GM19395 (cell line): ENCODE measurements at regions not wholly inside any gene's neighbourhood (a gene's known extent, or its start where the extent isn't known, plus 50 kb on each side); places are given as distances from the start of the nearest gene placed in this dataset.
"Not testable (repeated sequence)": the region's sequence is repeated elsewhere in the genome, so short reads cannot be mapped to it uniquely, and the experiment has no call there.

ENCODE experiments used
- ATAC-seq: cut with Tn5 transposase; IDR thresholded peaks from one replicate; pipeline ENCODE4 v1.9.1; 2021; ENCODE audit warnings: mild to moderate bottlenecking, moderate library complexity; ENCODE audit not compliant: unreplicated experiment

GRCh38 chr1:120609015-120609573, 114.7 kb upstream of the NBPF26 start:
- not testable (repeated sequence) for ATAC-seq

GRCh38 chr1:120609834-120610233, 113.9 kb upstream of the NBPF26 start:
- not testable (repeated sequence) for ATAC-seq

DNA sequence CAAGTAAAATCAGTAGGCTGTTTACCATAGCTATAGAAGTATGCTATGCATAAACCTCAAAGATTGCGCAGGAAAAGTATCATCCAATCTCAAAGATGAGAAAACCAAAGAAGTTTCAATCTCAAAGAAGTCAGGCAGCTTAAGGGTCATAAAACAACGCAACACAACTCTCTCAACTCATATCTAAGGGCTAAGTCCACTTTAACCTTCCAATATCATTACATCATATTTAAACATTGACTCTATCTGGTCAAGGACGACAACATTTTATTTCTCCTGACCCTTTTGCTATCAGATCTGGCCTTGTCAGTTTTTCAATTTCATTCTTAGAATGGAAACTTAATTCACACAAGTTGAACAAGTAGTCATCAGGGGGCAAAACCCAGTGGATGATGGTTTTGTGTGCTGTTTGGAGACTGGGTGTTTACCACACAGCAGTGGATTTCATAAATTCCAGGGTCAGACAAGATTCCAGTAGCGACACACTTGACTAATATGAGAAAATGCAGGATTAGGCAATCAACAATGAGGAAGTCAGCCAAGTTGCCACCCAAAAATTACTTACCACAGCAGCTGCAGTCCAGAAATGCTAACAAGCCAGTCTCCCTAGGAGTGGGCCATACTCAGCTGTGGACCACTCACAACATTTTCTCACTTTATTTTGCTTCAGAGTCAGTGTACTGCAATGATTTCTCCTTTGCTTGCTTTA, 108.7 kb upstream of the NBPF26 start:
- not testable (repeated sequence) for ATAC-seq

GRCh38 chr1:120617493-120617892, 106.3 kb upstream of the NBPF26 start:
- not testable (repeated sequence) for ATAC-seq

GRCh38 chr1:120619867-120620692, 103.7 kb upstream of the NBPF26 start:
- ATAC-seq = not testable (repeated sequence)

DNA sequence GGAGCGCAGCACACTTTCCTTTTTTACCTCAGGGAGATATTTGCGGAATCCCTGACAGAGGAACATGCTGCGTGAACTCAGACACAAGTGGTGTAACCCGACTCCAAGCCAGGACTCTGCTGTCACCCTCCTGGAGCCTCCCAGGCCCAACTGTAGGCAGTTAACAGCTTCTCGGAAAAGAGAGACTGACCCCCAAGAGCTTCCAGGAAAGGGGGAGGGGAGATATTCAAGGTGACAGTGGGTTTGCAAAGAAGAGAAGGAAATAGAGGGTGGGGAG, 103.1 kb upstream of the NBPF26 start:
- ATAC-seq = not testable (repeated sequence)

GRCh38 chr1:120621278-120621677, 102.5 kb upstream of the NBPF26 start:
- not testable (repeated sequence) for ATAC-seq

DNA sequence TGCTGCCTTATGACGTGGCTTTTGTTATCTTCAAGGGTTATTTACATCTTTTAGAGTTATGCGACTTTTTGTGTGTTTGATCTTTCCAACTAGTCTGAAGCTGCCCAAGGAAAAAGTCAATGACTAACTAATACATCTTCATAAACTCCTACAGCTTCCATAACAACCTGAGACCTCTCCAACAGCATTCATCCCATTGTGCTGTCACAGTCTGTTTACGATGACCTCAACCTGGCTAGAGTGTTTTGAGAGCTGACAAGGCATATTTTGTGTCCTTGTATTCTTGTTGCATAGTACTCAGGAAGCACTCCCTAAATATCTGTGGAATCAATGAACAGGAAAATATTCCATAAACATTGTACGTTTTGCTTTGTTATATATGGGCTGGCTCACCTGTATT, 100.2 kb upstream of the NBPF26 start:
- ATAC-seq = not testable (repeated sequence)

DNA sequence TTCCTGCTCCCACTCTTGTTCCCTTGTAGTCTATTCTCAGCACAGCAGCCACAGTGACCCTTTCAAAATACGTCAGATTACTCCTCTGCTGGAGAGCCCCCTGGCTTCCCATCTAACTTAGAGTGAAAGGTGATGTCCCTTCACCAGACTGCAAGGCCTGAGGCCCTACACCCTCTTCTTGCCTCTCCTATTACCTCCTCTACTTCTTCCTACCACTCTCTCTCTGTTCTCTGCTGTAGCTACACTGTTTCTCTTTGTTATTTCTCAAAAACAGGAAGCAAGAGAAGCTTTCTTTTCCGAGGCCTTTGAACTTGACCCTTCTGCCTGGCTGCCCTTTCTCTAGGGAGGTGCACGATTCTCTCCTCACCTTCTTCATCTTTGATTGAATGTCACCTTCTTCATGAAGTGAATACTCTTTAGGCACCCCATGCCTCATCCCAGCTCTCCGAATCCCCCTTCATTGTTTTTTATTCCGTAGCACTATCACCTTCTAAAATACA, 99.1 kb upstream of the NBPF26 start:
- ATAC-seq = not testable (repeated sequence)

DNA sequence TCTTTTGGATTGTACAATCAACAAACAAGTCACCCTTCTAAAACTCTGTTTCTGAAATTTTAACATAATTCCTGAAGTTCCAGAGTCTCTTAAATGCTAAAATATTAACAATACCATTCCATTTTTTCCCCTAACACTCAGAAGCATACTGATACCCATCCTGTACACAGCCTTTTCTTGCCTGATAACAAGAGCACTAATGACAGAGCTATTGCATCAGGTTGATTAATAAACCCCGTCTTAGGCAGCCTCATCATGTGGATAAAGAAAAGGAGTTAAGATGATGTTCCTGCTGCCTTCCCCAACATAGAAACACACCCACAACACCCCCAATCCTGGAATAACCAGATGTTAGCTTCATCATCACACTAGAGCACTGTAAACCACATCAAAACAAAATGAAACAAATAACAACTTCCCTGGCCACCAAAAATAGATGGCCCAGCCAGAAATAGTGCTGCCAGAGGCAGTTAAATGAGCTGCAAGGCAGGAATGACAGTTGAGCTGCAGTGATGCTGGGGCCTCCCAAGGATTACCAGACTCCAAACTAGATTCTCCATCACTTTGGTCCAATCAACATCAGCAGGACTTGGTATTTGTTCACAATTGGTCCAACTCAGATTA, 93.8 kb upstream of the NBPF26 start:
- ATAC-seq = not testable (repeated sequence)

- not testable (repeated sequence) for ATAC-seq
Measured at GRCh38 chr1:120634816-120635806, 88.6 kb upstream of the NBPF26 start.

GRCh38 chr1:120640261-120641013, 83.3 kb upstream of the NBPF26 start:
- not testable (repeated sequence) for ATAC-seq

DNA sequence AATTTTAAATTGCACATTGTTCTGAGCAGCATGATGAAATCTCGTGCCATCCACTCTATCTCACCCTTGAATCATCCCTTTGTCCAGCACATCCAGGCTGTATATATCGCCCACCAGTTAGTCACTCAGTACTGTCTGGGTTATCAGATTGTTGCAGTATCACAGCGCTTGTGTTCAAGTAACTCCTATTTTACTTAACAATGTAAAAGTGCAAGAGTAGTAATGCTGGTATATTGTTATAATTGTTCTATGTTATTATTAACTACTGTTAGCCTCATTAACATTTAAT, 82.8 kb upstream of the NBPF26 start:
- not testable (repeated sequence) for ATAC-seq

DNA sequence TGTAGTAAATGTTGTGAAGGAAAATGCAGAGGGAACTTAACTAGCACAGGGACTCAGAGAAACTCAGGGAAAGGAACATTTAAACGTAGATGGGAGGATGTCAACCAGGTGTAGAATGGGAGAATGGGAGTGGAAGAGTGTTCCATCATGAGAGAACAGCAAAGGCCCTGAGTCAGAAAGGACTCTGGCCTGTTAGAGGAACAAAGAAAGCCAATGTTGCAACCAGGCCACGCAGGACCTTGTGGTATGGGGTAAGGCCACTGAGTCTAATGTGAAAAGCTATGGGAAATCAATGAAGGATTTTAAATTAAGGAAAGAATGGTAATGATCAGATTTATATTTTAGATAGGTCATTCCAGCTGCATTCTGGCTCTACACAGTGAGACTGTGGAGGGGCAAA, 76.6 kb upstream of the NBPF26 start:
- ATAC-seq = not testable (repeated sequence)

- not testable (repeated sequence) for ATAC-seq
Measured at GRCh38 chr1:120648915-120649623, 74.7 kb upstream of the NBPF26 start.

DNA sequence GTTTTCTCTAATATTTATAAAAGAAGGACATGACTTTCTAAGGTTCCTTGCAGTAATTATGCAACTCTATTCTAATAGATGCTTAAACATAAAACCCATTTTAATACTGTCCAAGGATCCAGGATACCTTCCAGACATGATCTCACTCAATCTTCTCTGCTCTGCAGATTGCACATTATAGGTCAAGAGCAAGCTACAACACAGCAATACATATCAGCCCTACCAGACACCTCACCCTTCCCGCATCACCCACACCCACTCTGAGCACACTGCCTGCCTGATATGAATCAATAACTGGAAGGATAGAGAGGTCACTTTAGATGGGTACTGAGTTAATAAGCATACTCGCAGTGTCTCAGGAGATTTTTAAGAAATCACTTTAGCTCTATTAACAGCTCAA, 74.0 kb upstream of the NBPF26 start:
- ATAC-seq = not testable (repeated sequence)

GRCh38 chr1:120654114-120654513, 69.6 kb upstream of the NBPF26 start:
- ATAC-seq = not testable (repeated sequence)

DNA sequence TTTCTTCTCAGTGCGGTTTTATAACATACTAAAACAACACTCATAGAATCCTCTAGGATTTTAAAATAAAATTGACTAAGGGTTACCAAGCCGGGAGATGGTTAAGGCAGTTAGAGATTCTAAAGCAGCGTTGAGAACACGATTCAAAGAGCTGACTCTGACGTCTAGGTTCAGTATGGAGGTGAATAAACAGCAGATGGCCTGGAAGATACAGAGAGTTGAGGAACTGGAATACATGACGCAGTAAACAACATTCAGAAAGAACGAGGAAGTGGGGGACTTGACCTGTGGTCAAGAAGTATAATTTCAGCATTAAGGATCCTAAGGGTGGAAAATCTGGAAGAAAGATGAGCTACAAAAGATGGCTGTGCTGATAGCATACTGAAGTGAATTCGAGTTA, 68.4 kb upstream of the NBPF26 start:
- ATAC-seq = not testable (repeated sequence)

- not testable (repeated sequence) for ATAC-seq
Measured at GRCh38 chr1:120656116-120656515, 67.6 kb upstream of the NBPF26 start.
